Adrenal gland (tissue), 5 donors: ENCODE measurements at regions not wholly inside any gene's neighbourhood (a gene's known extent, or its start where the extent isn't known, plus 50 kb on each side); places are given as distances from the start of the nearest gene placed in this dataset.

ENCODE experiments used
- CTCF ChIP-seq, 6 experiments: fragments of 450-650 bp in 4 of 6; fragments of 200-600 bp in 2 of 6; sonication (generic) in 1 of 6; IDR thresholded peaks; 1 replicate in 5 of 6; 2 replicates in 1 of 6; pipeline versions ENCODE4 v1.5.1 to v1.8.0; 2016 to 2021; ENCODE audit warnings: antibody characterized with exemption in 6 of 6, mild to moderate bottlenecking in 2 of 6, moderate library complexity in 1 of 6
- POLR2A ChIP-seq, 2 donors: fragments of 450-650 bp; IDR thresholded peaks; one replicate each; pipeline ENCODE4 v1.6.1; 2017; ENCODE audit warnings: antibody characterized with exemption in 2 of 2, mild to moderate bottlenecking in 2 of 2, moderate library complexity in 1 of 2
- donor health status: DM: no; HTN: no; CAD: no.

- TF ChIP-seq CTCF (IDR thresholded peaks at IDR 0.05) (no peak), POLR2A (IDR thresholded peaks at IDR 0.05) (no peak)
These were observed 93.7 kb upstream of the BACH2 start for GRCh38 chr6:90390379-90390778.
